AG04449 (cell line): ENCODE measurements at regions not wholly inside any gene's neighbourhood (a gene's known extent, or its start where the extent isn't known, plus 50 kb on each side); places are given as distances from the start of the nearest gene placed in this dataset.

ENCODE experiments used
- CTCF ChIA-PET: fragments of 350-600 bp; formaldehyde crosslinking; extraction: SDS; loops from one replicate; lab custom pipeline; 2021; ENCODE audit warnings: antibody characterized with exemption; lab: Yijun Ruan, JAX
- POLR2A ChIA-PET: fragments of 400-600, 350-600 bp; formaldehyde crosslinking; extraction: SDS; loops from one replicate; lab custom pipeline; 2020; ENCODE audit warnings: antibody characterized with exemption, inconsistent platforms; lab: Yijun Ruan, JAX
- DNase-seq: peaks from one replicate; pipeline ENCODE4 v3.0.0-alpha.2; 2010; ENCODE audit warnings: low read depth, low spot score
- H3K4me3 ChIP-seq: 2 replicates; pipeline ENCODE4 v1.5.1; 2011; ENCODE audit warnings: low read depth, mild to moderate bottlenecking, control low read depth, low read length
- TF ChIP-seq, protein P1 (sequence below): IDR thresholded peaks from one replicate; pipeline ENCODE4 v1.5.1; 2011; ENCODE audit warnings: mild to moderate bottlenecking, moderate library complexity, low read length, control low read depth, inconsistent platforms; ENCODE audit not compliant: insufficient read depth; ENCODE audit errors: missing control alignments

DNA sequence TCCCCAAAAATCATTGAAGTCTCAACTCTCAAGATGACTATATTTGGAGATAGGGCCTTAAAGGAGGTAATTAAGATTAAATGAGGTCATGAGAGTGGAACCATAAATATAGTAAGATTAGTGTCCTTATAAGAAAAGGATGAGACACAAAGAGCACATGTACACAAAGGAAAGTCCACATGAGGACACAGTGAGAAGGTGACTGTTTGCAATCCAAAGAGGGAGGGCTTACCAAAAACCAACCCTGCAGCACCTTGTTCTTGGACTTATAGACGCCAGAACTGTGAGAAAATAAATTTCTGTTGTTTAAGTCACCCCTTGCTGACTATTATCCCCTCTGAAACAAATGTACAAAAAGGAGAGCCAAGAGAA lies 150.4 kb upstream of the SMLR1 start:
- ChIA-PET CTCF (interaction anchor here (1.2 kb wide), 1 partner anchor 352 kb away, joined by 3 read pairs; no protein-coding TSS in a partner anchor), POLR2A (no interaction called here)
- no peak overlapping the region for H3K4me3 ChIP-seq
- TF ChIP-seq, protein P1, sequence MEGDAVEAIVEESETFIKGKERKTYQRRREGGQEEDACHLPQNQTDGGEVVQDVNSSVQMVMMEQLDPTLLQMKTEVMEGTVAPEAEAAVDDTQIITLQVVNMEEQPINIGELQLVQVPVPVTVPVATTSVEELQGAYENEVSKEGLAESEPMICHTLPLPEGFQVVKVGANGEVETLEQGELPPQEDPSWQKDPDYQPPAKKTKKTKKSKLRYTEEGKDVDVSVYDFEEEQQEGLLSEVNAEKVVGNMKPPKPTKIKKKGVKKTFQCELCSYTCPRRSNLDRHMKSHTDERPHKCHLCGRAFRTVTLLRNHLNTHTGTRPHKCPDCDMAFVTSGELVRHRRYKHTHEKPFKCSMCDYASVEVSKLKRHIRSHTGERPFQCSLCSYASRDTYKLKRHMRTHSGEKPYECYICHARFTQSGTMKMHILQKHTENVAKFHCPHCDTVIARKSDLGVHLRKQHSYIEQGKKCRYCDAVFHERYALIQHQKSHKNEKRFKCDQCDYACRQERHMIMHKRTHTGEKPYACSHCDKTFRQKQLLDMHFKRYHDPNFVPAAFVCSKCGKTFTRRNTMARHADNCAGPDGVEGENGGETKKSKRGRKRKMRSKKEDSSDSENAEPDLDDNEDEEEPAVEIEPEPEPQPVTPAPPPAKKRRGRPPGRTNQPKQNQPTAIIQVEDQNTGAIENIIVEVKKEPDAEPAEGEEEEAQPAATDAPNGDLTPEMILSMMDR, result no peak
- DNase-seq, result no peak

- TF ChIP-seq, protein P1, result no peak
- POLR2A ChIA-PET, result no interaction called here
- H3K4me3 ChIP-seq, result no peak overlapping the region
- no peak for DNase-seq
- CTCF ChIA-PET, result interaction anchor here (1.7 kb wide), 1 partner anchor 11 kb away, joined by 5 read pairs; no protein-coding TSS in a partner anchor
These were observed 149.9 kb upstream of the SMLR1 start for GRCh38 chr6:130677312-130677711.

- DNase-seq, result no peak
- ChIA-PET POLR2A (no interaction called here), CTCF (interaction anchor here (1.4 to 1.7 kb wide), 2 partner anchors 11 to 16 kb away, joined by 4 to 5 read pairs; no protein-coding TSS in a partner anchor)
- H3K4me3 ChIP-seq, result no peak overlapping the region
- TF ChIP-seq, protein P1, result no peak
These were observed 149.4 kb upstream of the SMLR1 start for GRCh38 chr6:130677766-130678165.

DNA sequence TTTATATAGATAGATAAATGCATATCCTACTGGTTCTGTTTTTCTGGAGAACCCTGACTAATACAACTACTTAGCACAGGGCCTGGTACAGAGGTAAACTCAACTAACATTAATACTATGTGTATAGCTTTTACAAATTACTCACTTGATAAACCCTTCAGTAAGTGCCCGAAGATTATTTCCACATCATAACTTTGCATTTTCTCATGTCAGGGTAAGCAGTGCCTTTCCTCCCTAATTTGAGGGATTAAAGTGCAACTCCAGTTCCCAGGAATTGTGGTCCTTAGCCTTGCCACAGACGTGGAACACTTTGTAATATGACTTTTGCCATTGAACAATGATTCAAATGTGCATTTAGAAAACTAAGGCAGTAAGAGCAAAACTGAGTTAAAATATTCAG lies 147.5 kb upstream of the SMLR1 start:
- TF ChIP-seq, protein P1, result no peak
- H3K4me3 ChIP-seq, result no peak overlapping the region
- DNase-seq, result no peak
- ChIA-PET POLR2A (interaction anchor here (0.7 kb wide), 1 partner anchor 232 kb away, joined by 3 read pairs; no protein-coding TSS in a partner anchor), CTCF (interaction anchor here (1.1 to 2.0 kb wide), 2 partner anchors 18 to 56 kb away, joined by 4 to 8 read pairs; no protein-coding TSS in a partner anchor)

GRCh38 chr6:130680116-130680515 lies 147.1 kb upstream of the SMLR1 start:
- ChIA-PET CTCF (interaction anchor here (1.1 to 2.0 kb wide), 2 partner anchors 18 to 57 kb away, joined by 4 to 8 read pairs; no protein-coding TSS in a partner anchor), POLR2A (interaction anchor here (0.7 kb wide), 1 partner anchor 232 kb away, joined by 3 read pairs; no protein-coding TSS in a partner anchor)
- no peak overlapping the region for H3K4me3 ChIP-seq
- DNase-seq, result no peak
- TF ChIP-seq, protein P1, result no peak

DNA sequence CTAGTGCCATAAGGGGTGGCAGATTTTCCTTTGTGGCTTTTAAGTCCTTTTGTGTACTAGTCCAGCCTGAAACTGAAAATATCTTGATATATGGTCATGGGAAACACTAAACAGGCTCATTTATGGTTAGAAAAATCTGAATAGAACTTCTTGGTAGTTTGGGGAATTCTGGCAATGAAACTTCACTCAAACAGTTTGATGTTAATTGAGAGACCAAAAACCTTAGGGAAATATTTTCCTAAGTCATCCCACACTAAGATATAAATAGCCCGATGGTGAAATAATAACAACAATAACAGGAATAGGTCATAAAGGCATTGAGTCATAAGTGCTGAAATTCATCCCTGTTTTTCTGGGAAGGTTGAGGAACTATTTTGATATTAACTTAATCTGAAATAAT lies 146.2 kb upstream of the SMLR1 start:
- POLR2A ChIA-PET, result no interaction called here
- DNase-seq, result peak; percentile 42

More for the DNA sequence above, 146.2 kb upstream of the SMLR1 start:
- CTCF ChIA-PET, result no interaction called here
- no peak overlapping the region for H3K4me3 ChIP-seq
- TF ChIP-seq, protein P1, result no peak
